CD4-positive, CD25-positive, alpha-beta regulatory T cell (primary cell): ENCODE measurements at regions not wholly inside any gene's neighbourhood (a gene's known extent, or its start where the extent isn't known, plus 50 kb on each side); places are given as distances from the start of the nearest gene placed in this dataset.

Source experiments
- ATAC-seq, 2 donors: fragments of 150-1000 bp; cut with Tn5 transposase; one replicate each; pipeline ENCODE4 v1.10.0; 2021; ENCODE audit warnings: low read depth in 2 of 2, moderate number of reproducible peaks in 2 of 2, moderate library complexity in 1 of 2
- DNase-seq, 3 donors: peaks; one replicate each; pipeline versions ENCODE4 v3.0.0 to v3.0.0-alpha.2; 2012 to 2022; ENCODE audit warnings: mixed read lengths in 1 of 3
- H3K27ac ChIP-seq: one replicate; pipeline ENCODE4 v1.7.0; 2013; ENCODE audit warnings: mild to moderate bottlenecking, low read length; ENCODE audit not compliant: insufficient read depth, poor library complexity, severe bottlenecking
- H3K27me3 ChIP-seq: one replicate; pipeline ENCODE4 v1.7.0; 2013; ENCODE audit warnings: low read length; ENCODE audit not compliant: control insufficient read depth, insufficient read depth
- H3K36me3 ChIP-seq: one replicate; pipeline ENCODE4 v1.7.0; 2013; ENCODE audit warnings: mild to moderate bottlenecking, low read length, moderate library complexity; ENCODE audit not compliant: control insufficient read depth, insufficient read depth
- H3K4me1 ChIP-seq: 2 replicates; pipeline ENCODE4 v1.7.0; 2013; ENCODE audit warnings: mild to moderate bottlenecking, low read length; ENCODE audit not compliant: insufficient read depth, control insufficient read depth, poor library complexity, severe bottlenecking
- H3K4me3 ChIP-seq: one replicate; pipeline ENCODE4 v1.7.0; 2013; ENCODE audit warnings: low read depth, mild to moderate bottlenecking, low read length, moderate library complexity
- H3K9me3 ChIP-seq, 2 experiments: 1 replicate in 1 of 2; 2 replicates in 1 of 2; pipeline ENCODE4 v1.7.0; 2013; ENCODE audit warnings: low read length in 2 of 2, mild to moderate bottlenecking in 1 of 2, moderate library complexity in 1 of 2; ENCODE audit not compliant: control insufficient read depth in 2 of 2
- H3K27ac Mint-ChIP-seq, 3 donors: one replicate each; pipeline ENCODE4 v1.8.0; 2020 to 2022; ENCODE audit warnings: mild to moderate bottlenecking in 3 of 3, mixed read lengths in 3 of 3, moderate library complexity in 2 of 3
- H3K27me3 Mint-ChIP-seq: one replicate; pipeline ENCODE4 v1.8.0; 2022; ENCODE audit warnings: mild to moderate bottlenecking, mixed read lengths
- H3K36me3 Mint-ChIP-seq: one replicate; pipeline ENCODE4 v1.8.0; 2020; ENCODE audit warnings: mixed read lengths
- H3K4me1 Mint-ChIP-seq, 4 donors: one replicate each; pipeline ENCODE4 v1.8.0; 2020 to 2022; ENCODE audit warnings: mixed read lengths in 4 of 4, mild to moderate bottlenecking in 1 of 4
- H3K4me3 Mint-ChIP-seq, 4 donors: one replicate each; pipeline ENCODE4 v1.8.0; 2020 to 2022; ENCODE audit warnings: mild to moderate bottlenecking in 4 of 4, mixed read lengths in 4 of 4, moderate library complexity in 3 of 4
- H3K9me3 Mint-ChIP-seq, 7 donors: one replicate each; pipeline ENCODE4 v1.8.0; 2020 to 2022; ENCODE audit warnings: mixed read lengths in 7 of 7, mild to moderate bottlenecking in 3 of 7, moderate library complexity in 2 of 7

DNA sequence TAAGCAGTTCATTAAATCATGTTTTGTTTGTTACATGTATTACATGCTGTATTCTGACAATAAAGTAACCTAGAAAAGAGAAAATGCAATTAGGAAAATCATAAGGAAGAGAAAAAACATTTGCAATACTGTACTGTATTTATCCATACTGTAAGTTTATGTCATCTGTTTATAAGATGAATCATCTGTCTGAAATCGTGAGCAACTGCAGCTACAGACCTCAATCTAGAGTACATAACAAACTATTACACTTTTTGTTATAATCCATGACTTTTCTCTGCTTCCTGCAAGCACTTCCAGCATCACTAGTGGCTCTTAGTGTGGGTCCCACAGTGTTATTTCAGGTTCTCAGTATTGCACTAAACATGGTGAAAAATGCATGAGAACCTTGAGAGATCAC is 144.4 kb upstream of the NR4A3 start:
- peaks cover 0 to 12% (median 7%) of the 10 kb centered on the region in 7 donors for H3K9me3 Mint-ChIP-seq
- H3K36me3 Mint-ChIP-seq: no peaks in the 10 kb centered on the region
- ATAC-seq (no peak), DNase-seq (no peak)
- H3K27ac Mint-ChIP-seq: no peak overlapping the region
- Histone ChIP-seq H3K9me3 (peaks cover 0 to 4% of the 10 kb centered on the region in 2 experiments), H3K36me3 (no peaks in the 10 kb centered on the region), H3K27ac (no peak overlapping the region), H3K4me3 (no peak overlapping the region), H3K4me1 (no peaks in the 10 kb centered on the region), H3K27me3 (peaks cover 5% of the 10 kb centered on the region)
- peaks cover 18% of the 10 kb centered on the region for H3K27me3 Mint-ChIP-seq
- H3K4me1 Mint-ChIP-seq: no peaks in the 10 kb centered on the region
- no peak overlapping the region for H3K4me3 Mint-ChIP-seq

GRCh38 chr9:99678566-99678965 is 143.1 kb upstream of the NR4A3 start:
- peaks cover 0 to 16% (median 12%) of the 10 kb centered on the region in 7 donors for H3K9me3 Mint-ChIP-seq
- Histone ChIP-seq H3K4me1 (no peaks in the 10 kb centered on the region), H3K9me3 (peaks cover 0 to 4% of the 10 kb centered on the region in 2 experiments), H3K27me3 (peaks cover 5% of the 10 kb centered on the region), H3K4me3 (no peak overlapping the region), H3K27ac (no peak overlapping the region), H3K36me3 (no peaks in the 10 kb centered on the region)
- H3K27me3 Mint-ChIP-seq: peaks cover 24% of the 10 kb centered on the region
- no peaks in the 10 kb centered on the region for H3K36me3 Mint-ChIP-seq
- no peak overlapping the region for H3K4me3 Mint-ChIP-seq
- no peak for ATAC-seq
- DNase-seq: no peak
- H3K4me1 Mint-ChIP-seq: no peaks in the 10 kb centered on the region
- no peak overlapping the region for H3K27ac Mint-ChIP-seq

- H3K36me3 Mint-ChIP-seq: no peaks in the 10 kb centered on the region
- no peaks in the 10 kb centered on the region for H3K4me1 Mint-ChIP-seq
- no peak overlapping the region for H3K27ac Mint-ChIP-seq
- H3K36me3 ChIP-seq: no peaks in the 10 kb centered on the region
- no peak overlapping the region for H3K4me3 Mint-ChIP-seq
- ATAC-seq (no peak), DNase-seq (no peak)
- no peak overlapping the region for H3K27ac ChIP-seq
- no peaks in the 10 kb centered on the region for H3K4me1 ChIP-seq
- H3K9me3 ChIP-seq: peaks cover 0 to 4% of the 10 kb centered on the region in 2 experiments
- peaks cover 5% of the 10 kb centered on the region for H3K27me3 ChIP-seq
- peaks cover 0 to 16% (median 10%) of the 10 kb centered on the region in 7 donors for H3K9me3 Mint-ChIP-seq
- H3K4me3 ChIP-seq: no peak overlapping the region
- H3K27me3 Mint-ChIP-seq: peaks cover 16% of the 10 kb centered on the region
Observed at GRCh38 chr9:99680191-99680590, 141.5 kb upstream of the NR4A3 start.

GRCh38 chr9:99681113-99681512 is 140.6 kb upstream of the NR4A3 start:
- peaks cover 19% of the 10 kb centered on the region for H3K27me3 Mint-ChIP-seq
- peaks cover 0 to 4% of the 10 kb centered on the region in 2 experiments for H3K9me3 ChIP-seq
- H3K27me3 ChIP-seq: peaks cover 7% of the 10 kb centered on the region
- DNase-seq (no peak), ATAC-seq (no peak)
- H3K36me3 Mint-ChIP-seq: no peaks in the 10 kb centered on the region
- no peak overlapping the region for H3K4me3 Mint-ChIP-seq
- H3K4me1 Mint-ChIP-seq: no peaks in the 10 kb centered on the region
- H3K4me3 ChIP-seq: no peak overlapping the region
- H3K27ac Mint-ChIP-seq: no peak overlapping the region
- no peak overlapping the region for H3K27ac ChIP-seq
- H3K9me3 Mint-ChIP-seq: peaks cover 0 to 11% (median 10%) of the 10 kb centered on the region in 7 donors
- no peaks in the 10 kb centered on the region for H3K4me1 ChIP-seq
- H3K36me3 ChIP-seq: no peaks in the 10 kb centered on the region

DNA sequence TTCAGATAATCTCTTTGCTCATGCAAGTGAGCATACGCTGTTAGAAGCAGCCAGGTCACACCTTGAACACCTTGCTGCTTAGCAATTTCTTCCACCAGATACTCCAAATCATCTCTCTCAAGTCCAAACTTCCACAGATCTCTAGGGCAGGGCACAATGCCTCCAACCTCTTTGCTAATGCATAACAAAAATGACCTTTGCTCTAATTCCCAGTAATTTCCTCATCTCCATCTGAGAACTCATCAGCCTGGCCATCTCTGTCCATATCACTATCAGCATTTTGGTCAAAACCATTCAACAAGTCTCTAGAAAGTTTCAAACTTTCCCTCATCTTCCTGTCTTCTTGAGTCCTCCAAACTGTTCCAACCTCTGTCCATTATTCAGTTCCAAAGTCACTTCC is 139.3 kb upstream of the NR4A3 start:
- no peaks in the 10 kb centered on the region for H3K36me3 Mint-ChIP-seq
- H3K9me3 Mint-ChIP-seq: peaks cover 0 to 10% (median 9%) of the 10 kb centered on the region in 7 donors
- Histone ChIP-seq H3K4me3 (no peak overlapping the region), H3K4me1 (no peaks in the 10 kb centered on the region), H3K36me3 (no peaks in the 10 kb centered on the region), H3K27ac (no peak overlapping the region), H3K27me3 (peaks cover 7% of the 10 kb centered on the region), H3K9me3 (no peaks in the 10 kb centered on the region)
- ATAC-seq (no peak), DNase-seq (no peak)
- no peak overlapping the region for H3K4me3 Mint-ChIP-seq
- H3K27ac Mint-ChIP-seq: no peak overlapping the region
- no peaks in the 10 kb centered on the region for H3K4me1 Mint-ChIP-seq
- H3K27me3 Mint-ChIP-seq: peaks cover 21% of the 10 kb centered on the region

GRCh38 chr9:99682870-99683269 is 138.8 kb upstream of the NR4A3 start:
- Mint-ChIP-seq H3K27ac (no peak overlapping the region), H3K4me1 (no peaks in the 10 kb centered on the region), H3K36me3 (no peaks in the 10 kb centered on the region), H3K4me3 (no peak overlapping the region), H3K27me3 (peaks cover 21% of the 10 kb centered on the region), H3K9me3 (peaks cover 0 to 10% (median 8%) of the 10 kb centered on the region in 7 donors)
- Histone ChIP-seq H3K4me3 (no peak overlapping the region), H3K27ac (no peak overlapping the region), H3K4me1 (no peaks in the 10 kb centered on the region), H3K9me3 (no peaks in the 10 kb centered on the region), H3K27me3 (peaks cover 7% of the 10 kb centered on the region), H3K36me3 (no peaks in the 10 kb centered on the region)
- no peak for DNase-seq
- no peak for ATAC-seq

DNA sequence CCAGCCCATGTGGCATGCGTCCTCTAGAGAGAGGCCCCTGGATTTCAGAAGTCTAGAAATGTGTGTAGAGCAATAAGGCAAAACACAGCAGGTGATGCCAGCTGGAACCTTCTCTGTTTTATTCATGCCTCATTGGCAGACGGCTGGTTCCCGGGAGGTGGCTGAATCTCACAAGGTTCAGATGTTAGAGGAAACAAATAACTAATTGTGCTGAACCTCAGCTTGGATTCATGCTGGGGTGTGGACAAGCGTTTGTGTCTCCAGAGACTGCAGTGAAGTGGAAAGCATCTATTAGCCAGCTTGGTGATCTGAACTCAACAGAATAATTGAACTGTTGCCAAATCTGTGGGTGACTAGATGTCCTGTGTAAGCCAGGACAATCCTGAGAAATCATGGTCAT is 131.1 kb upstream of the NR4A3 start:
- no peaks in the 10 kb centered on the region for H3K9me3 ChIP-seq
- H3K27ac ChIP-seq: no peak overlapping the region
- H3K27me3 Mint-ChIP-seq: peaks cover 20% of the 10 kb centered on the region
- no peaks in the 10 kb centered on the region for H3K4me1 Mint-ChIP-seq
- ATAC-seq (no peak), DNase-seq (no peak)
- H3K4me1 ChIP-seq: no peaks in the 10 kb centered on the region
- H3K4me3 ChIP-seq: no peak overlapping the region
- H3K36me3 Mint-ChIP-seq: no peaks in the 10 kb centered on the region
- H3K27ac Mint-ChIP-seq: no peak overlapping the region
- H3K27me3 ChIP-seq: no peaks in the 10 kb centered on the region
- no peak overlapping the region for H3K4me3 Mint-ChIP-seq
- peaks cover 0 to 1% (median 0%) of the 10 kb centered on the region in 7 donors for H3K9me3 Mint-ChIP-seq
- H3K36me3 ChIP-seq: no peaks in the 10 kb centered on the region

- Mint-ChIP-seq H3K36me3 (no peaks in the 10 kb centered on the region), H3K27ac (no peak overlapping the region), H3K27me3 (peaks cover 11% of the 10 kb centered on the region), H3K4me1 (no peaks in the 10 kb centered on the region), H3K9me3 (peaks cover 0 to 3% (median 0%) of the 10 kb centered on the region in 7 donors), H3K4me3 (no peak overlapping the region)
- H3K4me3 ChIP-seq: no peak overlapping the region
- H3K27ac ChIP-seq: no peak overlapping the region
- DNase-seq: no peak
- no peaks in the 10 kb centered on the region for H3K27me3 ChIP-seq
- H3K4me1 ChIP-seq: no peaks in the 10 kb centered on the region
- ATAC-seq: no peak
- no peaks in the 10 kb centered on the region for H3K36me3 ChIP-seq
- no peaks in the 10 kb centered on the region for H3K9me3 ChIP-seq
Observed at GRCh38 chr9:99693888-99694287, 127.8 kb upstream of the NR4A3 start.
